GM19463 (cell line): ENCODE measurements at regions not wholly inside any gene's neighbourhood (a gene's known extent, or its start where the extent isn't known, plus 50 kb on each side); places are given as distances from the start of the nearest gene placed in this dataset.
"Not testable (repeated sequence)": the region's sequence is repeated elsewhere in the genome, so short reads cannot be mapped to it uniquely, and the experiment has no call there.

Experiments used
- ATAC-seq: cut with Tn5 transposase; IDR thresholded peaks from one replicate; pipeline ENCODE4 v1.9.1; 2021; ENCODE audit warnings: mild to moderate bottlenecking, moderate library complexity; ENCODE audit not compliant: unreplicated experiment

DNA sequence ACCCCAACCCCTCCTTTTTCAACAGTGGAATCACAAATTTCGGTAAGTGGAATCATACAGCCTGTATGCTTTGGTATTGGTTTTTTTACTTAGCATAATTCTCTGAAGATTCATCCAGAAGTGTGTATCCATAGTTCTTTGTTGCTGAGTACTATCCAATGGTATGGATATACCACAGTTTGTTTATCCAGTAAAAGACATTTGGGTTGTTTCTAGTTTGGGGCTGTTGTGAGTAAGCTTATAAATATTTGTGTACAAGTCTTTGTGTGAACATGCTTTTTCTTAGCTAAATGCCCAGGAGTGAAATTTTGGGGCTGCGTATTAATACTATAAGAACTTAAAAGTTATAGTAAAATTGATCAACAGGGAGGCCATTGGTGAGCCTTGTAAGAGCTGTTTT, 57.5 kb upstream of the GC start:
- ATAC-seq, result no peak

DNA sequence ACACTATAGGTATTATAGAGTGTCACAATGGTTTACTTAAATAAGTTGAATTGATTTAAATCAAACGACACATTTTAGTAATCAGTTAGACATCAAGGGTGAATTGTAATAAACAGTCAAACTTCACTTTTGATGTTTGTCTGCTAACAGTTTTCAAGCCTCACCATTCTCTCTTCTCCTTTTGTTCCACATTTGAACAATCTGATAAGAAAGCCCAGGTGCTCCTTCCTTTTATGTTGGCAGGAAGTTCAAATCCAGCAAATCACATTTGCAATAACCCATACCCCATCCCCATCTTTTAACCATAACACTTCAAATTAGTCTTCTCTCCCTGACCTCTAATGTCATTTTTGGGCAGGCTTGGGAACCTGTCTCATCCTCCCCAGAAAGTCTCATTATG, 63.4 kb upstream of the GC start:
- ATAC-seq, result no peak

DNA sequence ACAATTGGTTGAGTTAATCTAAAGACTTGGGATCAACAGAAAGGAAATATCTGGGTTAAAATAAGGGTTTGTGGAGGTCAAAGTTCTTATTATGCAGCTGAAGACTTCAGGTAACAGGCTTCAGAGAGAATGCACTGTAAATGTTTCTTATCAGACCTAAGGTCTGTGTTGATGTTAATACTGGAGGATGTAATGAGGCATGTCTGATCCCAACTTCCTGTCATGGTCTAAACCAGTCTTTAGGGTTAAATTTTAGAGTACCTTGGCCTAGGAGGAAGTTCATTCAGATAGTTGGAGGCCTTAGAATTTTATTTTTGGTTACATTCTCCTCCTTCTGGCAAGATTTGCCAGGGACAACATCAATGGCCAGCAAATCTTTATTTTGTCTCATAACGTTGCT, 72.1 kb upstream of the GC start:
- no peak for ATAC-seq

DNA sequence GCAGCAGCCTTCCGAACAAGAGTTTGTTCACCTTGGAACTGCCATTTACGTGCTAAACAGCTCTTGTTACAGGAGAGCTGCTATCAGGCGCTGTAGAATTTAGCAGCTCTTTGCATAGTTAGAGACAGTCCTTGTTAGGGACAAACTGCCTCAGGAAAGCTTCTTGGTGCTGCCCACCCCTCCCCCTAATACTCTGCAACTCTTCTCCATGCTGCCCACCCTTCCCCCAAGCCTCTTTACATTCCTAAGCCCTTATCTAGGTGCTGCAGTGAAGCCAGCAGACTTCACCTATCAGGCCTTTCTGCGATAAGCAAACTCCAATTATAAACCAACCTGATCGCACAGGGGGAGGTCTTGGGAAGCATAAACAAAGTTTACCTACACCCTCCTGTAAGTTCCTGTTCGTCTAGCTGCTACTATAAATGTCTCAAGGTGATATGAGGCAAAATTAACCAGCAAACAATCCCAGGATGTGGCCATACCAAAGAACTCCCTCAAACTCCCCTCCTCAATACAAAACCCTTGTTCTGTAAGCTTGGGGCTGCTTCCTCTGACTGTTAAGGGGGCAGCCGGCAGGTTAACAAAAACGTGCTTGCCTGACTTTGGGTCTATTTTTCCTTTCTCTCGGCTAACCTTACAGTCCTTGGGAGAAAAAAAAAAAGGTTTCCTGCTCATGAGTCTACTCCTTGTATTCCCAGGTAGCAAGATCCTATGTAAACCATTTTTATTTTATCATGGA, 74.0 kb upstream of the GC start:
- ATAC-seq, result no peak

DNA sequence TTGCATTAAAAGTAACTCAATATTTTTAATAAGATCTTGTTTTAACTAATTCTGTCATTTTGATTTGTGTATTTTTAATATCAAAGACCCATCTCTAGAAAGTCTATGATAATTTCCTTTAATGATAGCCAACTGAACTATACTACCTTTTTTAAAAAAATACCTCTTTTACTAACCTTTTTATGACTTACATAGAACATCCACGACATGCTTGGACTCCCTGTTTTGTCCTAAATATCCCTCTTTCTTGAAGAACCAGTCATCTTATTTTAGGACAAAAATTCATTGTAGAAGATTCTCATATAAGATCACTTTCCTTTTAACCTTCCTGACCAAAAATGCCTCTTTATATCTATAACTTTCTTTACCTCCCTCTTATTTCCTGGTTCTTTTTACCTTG, 76.8 kb upstream of the GC start:
- ATAC-seq, result no peak

DNA sequence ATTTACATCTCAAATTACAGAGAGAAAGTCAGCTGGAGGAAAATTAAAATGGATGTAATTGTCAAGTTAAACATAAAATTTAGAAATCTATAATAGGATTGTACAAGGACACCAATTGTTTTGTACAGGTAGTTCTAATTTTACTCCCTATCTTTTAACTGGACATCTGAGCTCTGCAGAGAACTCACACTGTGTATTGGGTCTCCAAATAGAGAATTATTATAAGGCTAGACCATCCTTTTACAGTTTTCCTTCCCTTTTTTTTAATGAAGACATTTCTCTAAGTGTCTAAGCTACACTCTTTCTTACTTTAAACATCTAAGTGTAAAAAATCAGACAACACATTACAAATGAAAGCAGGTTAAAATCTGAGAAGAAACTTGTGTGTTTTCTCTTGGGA, 78.4 kb upstream of the GC start:
- ATAC-seq, result no peak

DNA sequence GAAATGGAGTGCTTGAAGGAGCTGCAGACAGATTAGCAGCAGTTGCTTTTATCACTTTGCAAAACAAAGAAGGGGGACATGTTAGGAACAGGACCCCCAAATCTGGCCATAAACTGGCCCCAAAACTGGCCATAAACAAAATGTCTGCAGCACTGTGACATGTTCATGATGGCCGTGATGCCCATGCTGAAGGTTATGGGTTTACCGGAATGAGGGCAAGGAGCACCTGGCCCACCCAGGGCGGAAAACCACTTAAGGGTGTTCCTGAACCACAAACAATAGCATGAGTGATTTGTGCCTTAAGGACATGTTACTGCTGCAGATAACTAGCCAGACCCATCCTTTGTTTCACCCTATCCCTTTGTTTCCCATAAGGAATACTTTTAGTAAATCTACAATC, 79.6 kb upstream of the GC start:
- ATAC-seq, result no peak

DNA sequence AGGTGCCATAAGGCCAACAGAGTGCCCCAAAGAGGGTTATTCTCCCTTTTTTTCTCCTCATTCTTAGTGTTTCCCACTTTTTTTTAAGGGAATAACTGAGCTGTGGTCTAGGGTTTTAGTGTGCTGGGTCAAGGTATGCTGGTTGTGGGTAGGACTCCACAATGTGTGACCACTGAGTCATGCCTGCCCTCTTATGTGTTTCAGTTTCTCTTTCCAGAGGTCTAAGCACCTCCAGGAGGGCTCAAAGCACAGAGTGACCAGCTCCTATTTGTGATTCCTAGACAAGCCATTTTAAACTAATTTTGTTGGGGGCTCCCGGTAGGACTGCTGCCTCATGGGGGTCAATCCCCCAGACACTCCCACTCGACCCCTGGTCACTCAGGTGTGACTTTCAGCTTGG, 80.5 kb upstream of the GC start:
- ATAC-seq, result no peak

DNA sequence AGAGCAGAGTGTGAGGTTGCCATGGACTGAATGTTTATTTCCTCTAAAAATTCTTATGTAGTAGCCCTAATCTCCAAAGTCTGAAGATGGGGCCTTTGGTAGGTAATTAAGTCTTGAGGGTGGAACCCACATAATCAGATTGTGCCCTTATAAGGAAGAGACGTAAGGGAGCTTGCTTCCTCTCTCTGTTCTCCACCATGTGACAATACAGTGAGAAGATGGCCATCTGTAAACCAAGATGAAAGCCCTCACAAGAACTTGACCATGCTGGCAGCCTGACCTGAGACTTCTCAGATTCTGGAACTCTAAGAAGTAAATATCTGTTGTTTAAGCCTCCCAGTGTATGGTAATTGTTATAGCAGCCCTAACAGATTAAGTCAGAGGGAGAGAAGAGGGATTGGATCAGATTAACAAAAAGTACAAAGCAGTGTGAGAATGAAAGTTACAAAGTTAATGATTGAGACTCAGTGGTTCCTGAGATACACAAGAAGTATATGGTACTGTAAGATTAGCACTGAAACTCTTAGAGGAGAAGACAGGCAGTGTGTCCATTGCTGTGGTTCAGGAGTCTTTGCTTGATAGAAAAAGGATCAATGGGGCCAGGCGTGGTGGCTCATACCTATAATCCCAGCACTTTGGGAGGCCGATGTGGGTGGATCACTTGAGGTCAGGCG, 82.5 kb upstream of the GC start:
- ATAC-seq, result no peak

DNA sequence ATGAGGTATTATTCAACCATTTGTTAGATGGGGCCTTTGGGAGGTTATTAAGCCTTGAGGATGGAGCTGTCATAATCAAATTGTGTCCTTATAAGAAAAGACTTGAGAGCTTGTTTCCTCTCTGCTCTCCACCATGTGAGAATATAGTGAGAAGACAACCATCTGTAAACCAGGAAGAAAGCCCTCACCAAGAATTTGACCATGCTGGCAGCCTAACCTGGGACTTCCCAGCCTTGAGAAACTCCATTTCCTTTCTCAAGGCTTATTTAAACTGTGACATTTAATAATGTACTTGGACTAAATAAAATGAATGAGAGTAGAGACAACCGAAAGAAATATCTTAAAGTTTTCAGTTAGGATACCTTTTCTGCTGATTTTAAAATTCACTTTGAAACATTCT, 83.7 kb upstream of the GC start:
- ATAC-seq, result no peak

DNA sequence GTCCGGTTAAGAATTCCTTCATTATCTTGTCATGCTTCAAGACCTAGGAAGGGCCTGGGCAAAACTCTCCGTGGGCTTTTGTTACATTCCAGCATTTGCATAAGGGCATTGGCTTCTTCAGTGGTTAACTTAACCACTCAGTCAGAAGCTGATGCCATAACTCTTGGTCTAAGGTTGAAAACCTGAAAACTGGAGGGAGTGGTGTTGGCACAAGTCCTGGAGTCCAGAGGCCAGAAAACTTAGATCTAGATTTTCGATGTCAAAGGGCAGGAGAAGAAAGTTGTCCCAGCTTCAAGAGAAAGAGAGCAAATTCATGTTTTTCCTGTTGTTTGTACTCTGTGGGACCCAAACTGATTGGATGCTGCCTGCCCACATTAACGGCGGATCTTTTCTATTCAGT, 86.6 kb upstream of the GC start:
- ATAC-seq, result no peak

DNA sequence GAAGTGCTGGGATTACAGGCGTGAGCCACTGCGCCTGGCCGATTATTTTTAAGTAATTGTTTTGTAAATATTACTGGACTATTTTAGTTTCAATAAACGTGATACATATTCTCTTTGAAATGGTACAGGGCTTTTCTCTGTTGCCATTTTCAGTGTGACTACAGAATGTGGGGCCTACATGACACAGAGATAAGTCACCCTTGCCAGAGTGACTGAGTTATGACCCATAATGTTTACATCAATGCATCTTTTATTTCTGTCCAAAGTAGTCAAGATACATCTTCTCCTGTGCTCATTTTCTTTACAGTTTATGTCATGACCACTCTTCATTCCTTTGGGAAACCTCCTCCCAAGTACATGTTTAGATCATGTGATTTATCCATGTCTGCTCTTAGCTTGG, 88.3 kb upstream of the GC start:
- no peak for ATAC-seq

DNA sequence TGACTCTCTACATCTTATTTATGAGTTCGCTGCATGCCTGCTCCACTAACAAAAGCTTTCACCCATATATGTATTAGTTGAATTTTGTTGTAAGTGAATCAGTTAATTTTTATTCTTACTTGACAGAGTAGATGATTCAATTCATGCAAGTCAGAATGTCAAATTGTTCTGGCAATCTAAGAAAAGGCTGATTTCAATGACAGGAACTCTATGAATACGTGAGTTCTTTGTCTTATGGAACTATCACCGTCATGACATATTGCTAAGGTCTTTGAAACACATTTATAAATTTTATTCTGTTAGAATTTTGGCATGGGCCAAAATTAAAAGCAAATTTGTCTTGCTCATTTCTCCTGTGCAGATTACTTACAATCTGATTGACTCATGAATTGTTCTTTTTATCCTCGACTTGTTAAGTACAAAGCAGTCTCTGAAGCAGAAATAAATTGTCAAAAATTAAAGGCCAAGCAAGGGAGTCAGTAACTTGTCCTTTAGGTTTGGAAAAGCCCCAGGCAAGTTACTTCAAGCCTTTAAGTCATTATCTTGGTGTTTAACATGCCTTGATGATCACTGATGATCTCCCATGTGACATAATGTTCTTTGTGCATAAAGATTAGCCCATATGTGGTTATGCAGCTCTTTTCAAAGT, 89.0 kb upstream of the GC start:
- no peak for ATAC-seq

DNA sequence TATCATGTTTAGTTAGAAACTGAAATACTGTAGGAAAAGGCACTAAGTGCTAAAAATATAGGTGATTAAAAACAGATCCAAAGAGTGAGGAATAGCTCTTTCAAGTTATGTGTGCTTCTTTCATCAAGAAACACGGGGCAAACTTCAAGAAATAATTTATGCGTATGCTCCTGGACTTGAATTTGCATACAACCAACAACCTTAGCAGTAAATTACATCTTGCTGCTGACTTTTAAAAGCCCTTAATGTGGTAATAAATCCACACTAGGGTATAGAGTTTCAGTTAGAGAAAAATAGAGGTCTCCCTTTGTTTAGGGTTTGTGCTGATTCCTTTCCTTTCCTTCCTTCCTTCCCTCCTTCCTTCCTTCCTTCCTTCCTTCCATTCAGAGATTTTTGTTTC, 94.5 kb upstream of the GC start:
- ATAC-seq, result no peak

DNA sequence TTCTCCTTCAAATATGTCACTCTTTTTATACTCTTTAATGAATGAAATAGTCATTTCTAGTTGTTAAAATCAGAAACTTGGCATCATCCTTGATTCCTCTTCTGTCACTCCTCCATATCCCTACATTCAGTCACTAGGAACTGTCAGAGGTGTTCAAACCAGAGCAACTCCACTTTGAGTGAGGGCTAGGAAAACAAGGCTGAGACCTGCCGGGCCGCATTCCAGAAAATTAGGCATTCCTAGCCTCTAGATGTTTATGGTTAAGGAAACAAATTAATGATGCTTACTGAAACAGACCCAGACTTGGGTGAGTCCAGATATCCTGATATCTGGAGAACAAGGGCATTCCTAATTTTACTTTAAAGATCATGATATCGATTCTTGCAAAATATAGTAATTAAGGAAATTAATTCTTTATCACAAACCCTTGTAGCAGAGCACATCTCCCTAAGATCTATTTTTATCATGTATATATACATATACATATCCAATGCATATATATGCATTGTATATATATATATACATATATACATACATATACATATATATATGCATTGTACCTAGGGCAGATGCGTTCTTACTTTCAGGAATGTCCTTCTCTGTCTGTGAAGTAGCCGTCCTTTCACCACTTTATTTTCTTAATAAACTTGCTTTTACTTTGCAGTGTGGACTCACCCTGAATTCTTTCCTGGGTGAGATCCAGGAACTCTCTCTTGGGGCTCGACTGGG, 98.4 kb upstream of the GC start:
- ATAC-seq, result no peak

DNA sequence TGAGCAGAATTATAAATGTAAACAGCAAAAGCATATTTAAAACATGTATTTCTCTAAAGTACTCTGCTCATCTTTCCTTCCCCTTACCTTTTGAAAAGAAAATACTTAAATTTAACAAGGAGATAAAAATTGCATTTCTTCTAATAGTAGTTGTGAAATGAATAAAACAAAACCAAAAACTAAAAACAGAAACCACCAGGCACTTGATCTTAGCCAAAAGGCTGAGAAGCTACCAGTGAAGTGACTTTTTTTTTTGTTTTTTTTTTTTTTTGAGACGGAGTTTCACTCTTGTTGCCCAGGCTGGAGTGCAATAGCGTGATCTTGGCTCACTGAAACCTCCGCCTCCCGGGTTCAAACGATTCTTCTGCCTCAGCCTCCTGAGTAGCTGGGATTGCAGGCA, 116.5 kb upstream of the GC start:
- not testable (repeated sequence) for ATAC-seq

DNA sequence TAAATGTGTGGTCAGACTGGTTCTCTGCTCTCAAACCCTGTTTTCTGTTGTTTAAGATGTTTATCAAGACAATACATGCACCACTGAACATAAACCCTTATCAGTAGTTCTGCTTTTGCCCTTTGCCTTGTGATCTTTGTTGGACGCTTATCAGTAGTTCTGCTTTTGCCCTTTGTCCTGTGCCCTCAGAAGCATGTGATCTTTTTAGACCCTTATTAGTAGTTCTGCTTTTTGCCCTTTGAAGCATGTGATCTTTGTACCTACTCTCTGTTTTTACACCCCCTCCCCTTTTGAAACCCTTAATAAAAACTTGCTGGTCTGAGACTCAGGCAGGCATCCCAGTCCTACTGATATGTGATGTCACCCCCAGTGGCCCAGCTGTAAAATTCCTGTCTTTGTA, 121.7 kb upstream of the GC start:
- not testable (repeated sequence) for ATAC-seq

DNA sequence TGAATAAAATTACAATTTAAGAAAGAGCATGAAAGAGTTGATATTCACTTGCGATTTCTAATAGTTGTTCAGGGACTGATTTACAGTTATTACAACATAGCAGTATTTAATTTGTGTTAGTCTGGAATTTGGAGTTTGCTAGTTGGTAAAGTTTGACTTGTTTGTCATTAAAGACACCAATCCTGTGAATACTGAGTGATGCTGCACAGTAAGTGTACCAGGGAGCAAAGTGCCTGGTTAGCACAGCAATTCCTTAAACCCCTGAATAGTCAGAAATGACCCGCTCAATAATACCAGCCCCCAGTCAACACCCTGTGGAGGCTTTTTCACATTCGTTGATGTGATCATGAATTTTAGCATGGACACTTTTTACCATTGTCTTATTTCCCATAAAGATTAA, 122.2 kb upstream of the GC start:
- ATAC-seq, result no peak

DNA sequence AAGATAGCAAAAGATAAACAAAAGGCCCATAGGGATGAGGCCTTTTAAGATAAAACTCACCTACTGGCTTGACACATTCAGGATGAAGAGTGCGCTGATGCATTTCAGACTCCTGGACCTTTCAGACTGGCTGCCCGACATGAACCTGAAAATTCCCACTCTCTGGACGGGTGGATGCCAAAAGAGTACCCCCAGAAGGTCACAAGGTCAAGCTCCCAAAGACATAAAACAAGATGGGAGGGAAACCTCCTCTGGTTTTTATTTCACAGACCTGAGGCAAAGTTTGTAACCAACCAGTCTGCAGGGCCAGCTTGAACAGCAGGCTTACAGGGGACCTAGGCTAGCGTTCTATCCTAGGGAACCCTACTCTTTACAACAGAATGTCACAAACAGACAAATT, 123.2 kb upstream of the GC start:
- ATAC-seq, result no peak

DNA sequence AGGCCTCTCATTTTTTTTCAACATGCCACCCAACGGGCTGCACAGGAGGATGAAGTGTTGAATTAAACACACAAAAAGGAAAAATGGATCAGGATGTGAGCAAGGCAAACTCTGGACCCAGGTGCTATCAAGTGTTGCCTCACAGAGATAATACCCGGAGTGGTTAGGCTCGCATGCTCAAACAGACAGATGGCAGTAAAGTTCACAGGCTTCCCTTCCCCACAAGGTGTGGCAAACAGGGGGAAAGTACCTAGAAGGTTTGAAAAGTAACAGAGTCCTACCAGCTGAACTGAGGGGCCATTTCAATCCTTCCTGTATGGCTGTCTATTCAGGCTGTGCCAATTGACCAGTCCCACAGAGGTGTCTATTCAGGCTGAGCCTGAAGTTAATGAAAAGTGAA, 123.9 kb upstream of the GC start:
- ATAC-seq, result peak; percentile 95

DNA sequence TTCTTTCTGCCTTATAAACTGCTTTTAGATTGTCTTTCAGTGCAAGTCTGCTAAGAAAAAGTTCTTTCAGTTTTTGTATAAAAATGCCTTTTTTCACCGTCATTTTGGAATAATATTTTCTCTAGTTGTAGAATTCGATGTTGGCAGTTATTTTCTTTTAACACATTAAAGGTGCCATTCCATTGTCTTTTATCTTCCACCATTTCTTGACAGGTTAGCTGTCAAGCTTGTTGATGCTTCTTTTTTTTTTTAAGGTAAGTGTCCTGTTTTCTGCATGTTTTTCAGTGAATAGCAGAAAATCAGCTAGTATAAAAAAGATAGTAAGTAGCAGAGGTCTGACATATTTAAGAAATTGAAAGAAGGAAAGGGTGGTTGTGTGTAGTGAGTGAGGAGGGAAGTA, 118.5 kb upstream of the NPFFR2 start:
- ATAC-seq, result no peak

DNA sequence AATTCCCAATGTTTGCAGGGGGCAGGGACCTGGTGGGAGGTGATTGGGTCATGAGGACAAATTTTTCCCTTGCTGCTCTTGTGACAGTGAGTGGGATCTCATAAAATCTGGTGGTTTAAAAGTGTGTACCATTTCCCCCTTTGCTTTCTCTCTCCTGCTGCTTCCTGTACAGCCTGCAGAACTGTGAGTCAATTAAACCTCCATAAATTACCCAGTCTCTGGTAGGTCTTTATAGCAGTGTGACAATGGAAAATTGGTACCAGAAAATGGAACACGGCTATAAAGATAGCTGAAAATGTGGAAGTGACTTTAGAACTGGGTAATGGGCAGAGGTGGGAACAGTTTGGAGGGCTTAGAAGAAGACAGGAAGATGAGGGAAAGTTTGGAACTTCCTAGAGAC, 108.7 kb upstream of the NPFFR2 start:
- ATAC-seq, result no peak
